ENCODE measurements at regions not wholly inside any gene's neighbourhood (a gene's known extent, or its start where the extent isn't known, plus 50 kb on each side); places are given as distances from the start of the nearest gene placed in this dataset.

DNA sequence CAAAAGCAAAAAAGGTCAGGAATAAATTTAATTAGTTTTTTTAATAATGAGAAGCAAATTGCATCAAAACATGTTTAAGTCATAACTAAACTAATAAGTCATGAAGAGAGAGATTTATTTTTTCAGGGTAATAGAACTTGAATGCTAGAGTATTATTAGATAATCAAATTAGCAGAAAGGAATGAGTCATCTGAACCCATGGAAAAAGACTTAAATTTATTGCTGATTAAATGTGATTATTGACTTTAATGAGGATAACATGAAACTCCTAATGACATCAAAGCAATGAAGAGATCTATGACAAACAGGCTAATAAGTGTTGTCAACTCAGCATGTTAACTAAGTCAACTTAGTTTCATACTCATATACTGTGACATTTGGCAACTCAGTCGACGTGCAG is 264.2 kb downstream of the USP25 start:
- DNase-seq (no peak), ATAC-seq (no peak)
- H3K27me3 Mint-ChIP-seq: no peaks in the 10 kb centered on the region
- H3K27ac Mint-ChIP-seq: no peak overlapping the region
- H3K4me1 Mint-ChIP-seq: no peaks in the 10 kb centered on the region
- H3K4me3 Mint-ChIP-seq: no peak overlapping the region
- no peaks in the 10 kb centered on the region for H3K9me3 Mint-ChIP-seq
- H3K36me3 Mint-ChIP-seq (ENCODE audit: low read depth): no peaks in the 10 kb centered on the region

DNA sequence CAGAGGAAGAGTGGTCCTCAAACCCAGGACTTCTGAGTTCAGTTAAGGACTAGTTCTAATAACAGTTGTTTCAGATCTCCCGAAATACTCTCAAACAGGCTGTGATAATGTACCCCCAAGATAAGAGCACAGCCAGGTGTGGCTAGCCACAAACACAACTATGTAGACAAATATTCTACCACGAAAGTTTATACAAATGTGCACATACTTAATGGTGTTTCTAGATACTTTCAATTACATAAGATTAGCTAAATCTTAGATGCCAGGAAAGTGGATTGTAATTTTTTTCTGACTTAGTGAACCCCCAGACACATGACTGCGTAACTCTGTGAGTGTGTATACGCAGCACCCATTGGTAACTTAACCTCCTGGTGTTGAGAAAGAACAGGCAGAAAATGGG is 270.0 kb downstream of the USP25 start:
- ATAC-seq: no peak
- H3K9me3 Mint-ChIP-seq: no peaks in the 10 kb centered on the region
- DNase-seq: no peak
- no peaks in the 10 kb centered on the region for H3K36me3 Mint-ChIP-seq (ENCODE audit: low read depth)
- no peak overlapping the region for H3K27ac Mint-ChIP-seq
- no peaks in the 10 kb centered on the region for H3K27me3 Mint-ChIP-seq
- no peak overlapping the region for H3K4me3 Mint-ChIP-seq
- no peaks in the 10 kb centered on the region for H3K4me1 Mint-ChIP-seq

DNA sequence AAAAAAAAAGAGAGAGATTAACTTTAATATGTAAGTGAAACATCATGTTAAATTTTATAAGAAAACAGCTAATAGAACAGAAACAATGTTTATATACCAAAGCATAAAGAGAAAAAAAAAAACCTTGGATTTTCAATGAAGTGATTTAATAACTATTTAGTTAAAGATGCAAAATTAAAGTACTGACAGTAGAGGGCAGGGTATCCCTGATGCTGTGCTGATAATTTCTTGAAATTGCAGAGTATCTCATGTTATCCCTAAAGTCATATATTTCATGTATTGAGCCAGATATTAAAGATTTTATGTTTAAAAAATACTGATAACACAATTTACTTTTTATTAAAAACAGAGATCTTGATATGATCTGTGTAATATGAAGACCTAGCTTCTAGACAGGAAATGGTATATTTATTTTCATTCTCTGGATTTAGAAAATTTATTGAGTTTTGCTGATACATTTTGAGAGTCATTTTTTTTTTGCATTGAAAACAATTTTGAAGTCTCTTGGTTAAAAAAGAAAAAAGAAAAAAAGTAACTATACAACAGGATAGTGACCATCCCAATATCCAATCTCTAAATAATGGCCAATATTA is 273.2 kb downstream of the USP25 start:
- Mint-ChIP-seq H3K4me3 (no peak overlapping the region), H3K4me1 (no peaks in the 10 kb centered on the region), H3K9me3 (no peaks in the 10 kb centered on the region), H3K27me3 (no peaks in the 10 kb centered on the region), H3K36me3 (ENCODE audit: low read depth) (no peaks in the 10 kb centered on the region), H3K27ac (no peak overlapping the region)
- DNase-seq: no peak
- ATAC-seq: no peak

DNA sequence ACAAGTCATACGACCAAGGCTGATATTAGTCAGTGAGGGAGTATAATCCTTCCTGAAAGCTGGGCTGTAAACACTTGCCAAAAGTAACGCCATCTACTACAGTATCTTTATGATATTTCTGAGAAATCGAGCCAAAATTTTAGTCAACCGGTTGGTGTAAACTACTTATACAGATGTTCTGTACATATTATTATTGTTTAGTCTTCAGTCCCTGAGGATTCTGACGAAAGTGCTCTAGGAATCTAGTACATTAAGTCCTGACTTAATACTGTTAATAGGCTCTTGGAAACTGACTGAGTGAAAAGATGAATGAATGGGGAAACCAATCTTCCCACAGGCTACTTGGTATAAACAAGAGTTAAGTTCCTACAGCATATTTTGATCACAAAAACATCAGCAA is 274.3 kb downstream of the USP25 start:
- DNase-seq (no peak), ATAC-seq (no peak)
- no peak overlapping the region for H3K4me3 Mint-ChIP-seq
- H3K27ac Mint-ChIP-seq: no peak overlapping the region
- no peaks in the 10 kb centered on the region for H3K27me3 Mint-ChIP-seq
- H3K9me3 Mint-ChIP-seq: no peaks in the 10 kb centered on the region
- no peaks in the 10 kb centered on the region for H3K36me3 Mint-ChIP-seq (ENCODE audit: low read depth)
- no peaks in the 10 kb centered on the region for H3K4me1 Mint-ChIP-seq

DNA sequence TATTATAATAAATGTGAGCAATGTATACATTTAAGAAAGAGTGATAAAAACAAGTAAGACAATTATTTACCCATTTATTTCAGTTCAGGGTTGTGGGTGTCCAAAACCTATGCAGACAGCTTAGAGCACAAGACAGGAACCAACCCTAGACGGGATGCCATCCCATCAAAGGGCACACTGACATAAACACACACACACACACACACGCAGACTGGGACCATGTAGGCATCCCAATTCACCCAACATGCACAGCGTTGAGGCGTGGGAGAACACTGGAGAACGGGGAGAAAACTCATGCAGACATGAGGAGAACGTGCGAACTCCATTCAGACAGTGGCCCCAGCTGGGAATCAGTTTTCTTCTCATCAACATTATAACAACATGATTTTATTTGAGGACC is 274.7 kb downstream of the USP25 start:
- H3K27ac Mint-ChIP-seq: no peak overlapping the region
- no peak overlapping the region for H3K4me3 Mint-ChIP-seq
- no peaks in the 10 kb centered on the region for H3K9me3 Mint-ChIP-seq
- H3K27me3 Mint-ChIP-seq: no peaks in the 10 kb centered on the region
- no peaks in the 10 kb centered on the region for H3K4me1 Mint-ChIP-seq
- H3K36me3 Mint-ChIP-seq (ENCODE audit: low read depth): no peaks in the 10 kb centered on the region
- no peak for DNase-seq
- ATAC-seq: no peak

DNA sequence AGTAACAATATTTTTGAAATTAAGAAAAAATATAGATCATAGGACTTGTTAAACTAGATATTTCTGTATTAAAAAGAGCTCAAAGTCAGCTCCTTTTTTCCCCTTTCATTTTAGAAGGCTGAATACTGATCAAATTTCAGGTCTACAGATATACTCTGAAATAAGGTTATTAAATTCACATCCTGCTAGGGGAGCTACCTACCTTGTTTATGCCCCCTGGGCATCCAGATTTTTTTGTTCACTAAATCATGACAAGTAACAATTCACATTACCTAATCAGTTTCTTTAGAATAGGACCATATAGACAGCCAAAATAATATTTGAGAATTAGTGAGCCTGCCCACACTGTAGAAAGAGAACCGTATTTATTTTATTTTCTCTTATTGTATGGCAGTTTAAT is 276.2 kb downstream of the USP25 start:
- Mint-ChIP-seq H3K4me3 (no peak overlapping the region), H3K4me1 (no peaks in the 10 kb centered on the region), H3K36me3 (ENCODE audit: low read depth) (no peaks in the 10 kb centered on the region), H3K9me3 (no peaks in the 10 kb centered on the region), H3K27me3 (no peaks in the 10 kb centered on the region), H3K27ac (no peak overlapping the region)
- no peak for ATAC-seq
- DNase-seq: no peak

DNA sequence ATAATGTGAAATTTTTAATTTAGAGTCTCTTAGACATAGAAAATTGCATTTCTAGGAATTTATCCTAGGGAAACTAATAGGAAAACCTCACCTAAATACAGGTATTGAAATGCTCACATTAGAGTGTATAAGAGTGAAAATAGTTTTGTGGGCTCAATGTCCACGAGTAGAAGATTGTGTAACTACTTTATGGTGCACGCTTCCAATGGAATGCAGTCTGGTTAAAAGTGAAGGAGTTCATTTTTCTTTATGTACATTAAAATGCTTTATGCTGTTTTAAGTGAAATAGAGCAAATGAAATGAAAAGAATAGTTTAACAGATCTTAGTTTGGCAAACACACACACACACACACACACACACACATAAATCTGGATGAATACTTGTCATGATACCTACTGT is 278.2 kb downstream of the USP25 start:
- DNase-seq (no peak), ATAC-seq (no peak)
- Mint-ChIP-seq H3K27me3 (no peaks in the 10 kb centered on the region), H3K4me1 (no peaks in the 10 kb centered on the region), H3K4me3 (no peak overlapping the region), H3K9me3 (no peaks in the 10 kb centered on the region), H3K36me3 (ENCODE audit: low read depth) (no peaks in the 10 kb centered on the region), H3K27ac (no peak overlapping the region)

DNA sequence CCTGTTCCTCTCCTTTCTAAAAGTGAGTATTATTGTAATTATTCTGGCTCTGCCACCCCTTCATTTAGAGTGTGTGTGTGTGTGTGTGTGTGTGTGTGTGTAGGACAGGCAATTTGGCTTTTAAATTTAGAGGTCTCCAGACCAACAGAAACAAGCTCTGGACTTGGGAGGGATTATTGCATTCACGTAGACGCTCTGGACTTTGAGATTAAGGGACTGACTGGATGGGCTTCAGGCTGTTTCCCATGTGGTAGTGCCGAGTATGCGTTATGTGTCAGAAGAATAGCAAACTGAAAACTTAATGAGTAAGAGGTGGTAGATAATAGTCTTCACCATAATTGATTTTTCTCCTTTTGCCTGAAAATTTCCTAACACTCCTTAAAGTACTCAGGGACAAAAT is 281.9 kb downstream of the USP25 start:
- no peaks in the 10 kb centered on the region for H3K9me3 Mint-ChIP-seq
- H3K27me3 Mint-ChIP-seq: no peaks in the 10 kb centered on the region
- DNase-seq: no peak
- no peak overlapping the region for H3K4me3 Mint-ChIP-seq
- no peak for ATAC-seq
- H3K27ac Mint-ChIP-seq: no peak overlapping the region
- no peaks in the 10 kb centered on the region for H3K36me3 Mint-ChIP-seq (ENCODE audit: low read depth)
- H3K4me1 Mint-ChIP-seq: no peaks in the 10 kb centered on the region

DNA sequence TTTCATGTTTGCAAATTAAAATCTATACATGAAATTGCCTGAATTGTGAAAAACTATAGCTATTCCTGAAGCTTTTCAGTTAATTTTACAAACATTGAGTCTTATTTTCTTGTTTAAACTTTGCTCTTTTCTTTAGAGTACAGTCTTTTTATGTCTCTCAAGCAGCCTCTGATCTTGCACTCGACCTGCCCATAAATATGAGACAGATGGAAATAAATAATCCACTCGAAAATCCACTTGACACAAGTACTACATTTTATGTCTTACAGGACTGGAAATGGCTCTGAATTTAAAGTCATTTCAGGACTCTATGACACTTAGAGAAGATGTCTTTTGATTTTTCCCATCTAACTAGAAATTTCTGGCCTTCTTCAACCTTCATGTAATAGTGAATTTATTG is 283.8 kb downstream of the USP25 start:
- no peak overlapping the region for H3K4me3 Mint-ChIP-seq
- DNase-seq (no peak), ATAC-seq (no peak)
- H3K4me1 Mint-ChIP-seq: no peaks in the 10 kb centered on the region
- H3K9me3 Mint-ChIP-seq: no peaks in the 10 kb centered on the region
- H3K27ac Mint-ChIP-seq: no peak overlapping the region
- H3K27me3 Mint-ChIP-seq: no peaks in the 10 kb centered on the region
- no peaks in the 10 kb centered on the region for H3K36me3 Mint-ChIP-seq (ENCODE audit: low read depth)

DNA sequence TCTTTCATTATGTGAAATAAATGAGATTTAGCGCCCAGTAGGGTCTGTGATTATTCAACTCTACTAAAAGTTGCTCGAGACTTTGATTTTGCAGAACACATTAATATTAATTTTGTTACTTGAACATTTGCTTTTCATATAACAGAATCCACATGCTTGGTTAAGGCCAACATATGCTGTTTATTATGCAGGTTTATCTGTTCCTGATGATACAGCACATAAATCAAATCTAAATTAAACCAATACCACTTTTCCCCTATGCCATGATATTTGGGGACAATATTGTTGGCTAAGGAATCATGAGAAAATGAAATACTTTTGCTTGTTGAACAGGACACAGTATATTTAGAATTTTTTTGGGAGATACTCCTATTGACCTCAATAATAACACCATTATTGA is 291.1 kb downstream of the USP25 start:
- no peaks in the 10 kb centered on the region for H3K36me3 Mint-ChIP-seq (ENCODE audit: low read depth)
- no peak for DNase-seq
- H3K27me3 Mint-ChIP-seq: no peaks in the 10 kb centered on the region
- H3K4me3 Mint-ChIP-seq: no peak overlapping the region
- no peaks in the 10 kb centered on the region for H3K4me1 Mint-ChIP-seq
- H3K27ac Mint-ChIP-seq: no peak overlapping the region
- ATAC-seq: no peak
- no peaks in the 10 kb centered on the region for H3K9me3 Mint-ChIP-seq

DNA sequence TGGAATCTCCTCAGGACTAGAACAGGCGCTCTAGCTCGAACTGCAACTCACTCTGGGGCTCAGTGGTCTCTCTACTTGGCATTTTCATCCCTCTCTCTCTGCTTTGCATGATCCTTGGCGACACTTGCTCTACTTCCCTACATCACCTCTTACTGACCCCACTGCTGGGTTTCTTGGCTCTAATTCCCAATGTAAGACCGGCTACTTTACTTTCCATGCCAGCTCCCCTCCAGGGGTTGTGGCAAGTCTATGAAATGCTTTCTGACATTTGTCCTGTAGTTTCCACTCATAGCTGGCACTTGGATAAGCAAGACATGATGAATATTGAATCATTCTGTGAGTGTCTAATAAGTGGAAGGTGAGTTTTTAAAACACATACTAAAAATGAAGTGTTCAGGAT is 292.3 kb downstream of the USP25 start:
- DNase-seq (no peak), ATAC-seq (no peak)
- H3K36me3 Mint-ChIP-seq (ENCODE audit: low read depth): no peaks in the 10 kb centered on the region
- no peak overlapping the region for H3K4me3 Mint-ChIP-seq
- H3K27ac Mint-ChIP-seq: no peak overlapping the region
- H3K4me1 Mint-ChIP-seq: no peaks in the 10 kb centered on the region
- peaks cover 2% of the 10 kb centered on the region for H3K27me3 Mint-ChIP-seq
- H3K9me3 Mint-ChIP-seq: no peaks in the 10 kb centered on the region

DNA sequence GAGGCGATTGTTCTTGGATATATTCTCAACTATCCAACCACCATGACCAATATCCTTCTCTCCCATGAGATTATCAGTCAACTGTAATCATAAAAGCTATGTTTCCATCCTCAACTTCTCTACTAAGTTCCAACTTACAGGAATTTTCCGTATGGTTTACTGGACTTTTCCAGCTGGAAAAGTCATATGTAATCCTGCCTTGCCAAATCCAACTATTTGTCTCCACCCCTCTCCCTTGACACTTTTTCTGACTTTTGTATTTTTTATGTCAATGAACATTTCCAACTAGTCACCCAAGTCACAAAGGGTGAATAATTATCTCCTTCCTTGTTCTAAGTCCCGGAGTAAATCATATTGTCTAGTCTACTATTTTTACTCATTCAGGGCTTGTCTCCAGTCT is 293.1 kb downstream of the USP25 start:
- Mint-ChIP-seq H3K27me3 (peaks cover 2% of the 10 kb centered on the region), H3K27ac (no peak overlapping the region), H3K36me3 (ENCODE audit: low read depth) (no peaks in the 10 kb centered on the region), H3K9me3 (no peaks in the 10 kb centered on the region), H3K4me1 (no peaks in the 10 kb centered on the region), H3K4me3 (no peak overlapping the region)
- DNase-seq (no peak), ATAC-seq (no peak)

DNA sequence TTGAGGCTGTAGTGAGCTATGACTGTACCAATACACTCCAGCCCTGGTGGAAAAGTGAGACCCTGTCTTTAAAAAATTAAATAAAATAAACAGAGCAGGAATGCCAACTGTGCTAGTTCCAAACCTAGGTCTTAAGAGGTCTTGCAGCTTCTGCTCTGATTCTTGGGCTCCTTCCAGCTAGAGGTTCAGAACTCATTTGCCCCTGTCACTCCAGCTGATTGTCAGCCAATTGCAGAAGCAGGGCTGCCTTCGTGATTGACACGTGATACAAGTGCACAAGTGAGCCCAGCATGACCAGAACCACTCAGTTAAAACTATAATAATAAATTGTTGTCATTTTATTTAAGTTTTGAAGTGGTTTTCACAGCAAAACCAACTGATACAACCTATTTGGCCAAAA is 298.4 kb downstream of the USP25 start:
- DNase-seq (no peak), ATAC-seq (no peak)
- H3K36me3 Mint-ChIP-seq (ENCODE audit: low read depth): no peaks in the 10 kb centered on the region
- no peaks in the 10 kb centered on the region for H3K4me1 Mint-ChIP-seq
- H3K27me3 Mint-ChIP-seq: peaks cover 2% of the 10 kb centered on the region
- H3K9me3 Mint-ChIP-seq: no peaks in the 10 kb centered on the region
- no peak overlapping the region for H3K4me3 Mint-ChIP-seq
- no peak overlapping the region for H3K27ac Mint-ChIP-seq

DNA sequence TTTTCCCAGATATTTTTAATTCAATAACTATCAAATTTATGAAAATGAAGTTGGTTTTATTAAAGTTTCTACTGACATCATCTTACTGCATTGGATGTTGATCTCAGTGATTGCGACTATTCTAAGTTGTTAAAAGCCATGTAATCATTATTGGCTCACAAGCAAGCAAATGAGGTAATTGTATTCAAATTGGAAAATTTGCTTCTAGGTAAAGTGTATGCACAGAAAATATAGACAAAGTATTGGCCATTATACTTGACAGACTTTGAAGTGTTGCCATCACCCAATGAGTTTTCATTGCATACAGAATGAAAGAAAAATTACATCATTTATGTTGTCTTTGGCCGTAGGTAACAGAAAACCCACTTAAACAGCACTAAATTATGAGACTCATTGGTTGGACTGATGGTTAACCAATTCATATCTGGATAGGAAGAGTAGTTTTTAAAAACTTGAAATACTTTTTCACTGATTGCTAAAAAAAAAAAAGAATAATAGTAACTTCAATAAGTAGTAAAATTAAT is 299.2 kb downstream of the USP25 start:
- Mint-ChIP-seq H3K36me3 (ENCODE audit: low read depth) (no peaks in the 10 kb centered on the region), H3K4me3 (no peak overlapping the region), H3K9me3 (no peaks in the 10 kb centered on the region), H3K4me1 (no peaks in the 10 kb centered on the region), H3K27me3 (peaks cover 2% of the 10 kb centered on the region), H3K27ac (no peak overlapping the region)
- ATAC-seq (no peak), DNase-seq (no peak)

DNA sequence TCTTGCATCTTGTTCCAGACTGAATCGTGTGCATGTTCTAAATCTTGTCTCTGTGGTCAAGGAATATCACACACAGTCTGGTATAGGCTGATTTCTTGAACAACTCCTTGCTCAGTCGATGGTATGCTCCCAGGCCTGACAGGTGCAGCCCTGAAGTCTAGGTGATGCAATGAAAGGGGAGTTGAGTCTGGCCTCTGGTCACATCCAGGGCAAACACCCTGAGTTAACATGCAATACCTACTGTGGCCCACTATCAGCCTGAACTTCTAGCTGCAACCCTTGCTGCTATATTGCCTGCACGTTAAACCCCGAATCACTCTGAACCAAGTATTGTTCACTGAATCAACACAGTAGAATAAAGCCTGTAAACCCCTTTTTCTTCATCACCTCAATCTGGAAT is 303.4 kb downstream of the USP25 start:
- no peak for DNase-seq
- no peaks in the 10 kb centered on the region for H3K4me1 Mint-ChIP-seq
- H3K4me3 Mint-ChIP-seq: no peak overlapping the region
- no peak overlapping the region for H3K27ac Mint-ChIP-seq
- ATAC-seq: no peak
- H3K36me3 Mint-ChIP-seq (ENCODE audit: low read depth): no peaks in the 10 kb centered on the region
- no peaks in the 10 kb centered on the region for H3K27me3 Mint-ChIP-seq
- no peaks in the 10 kb centered on the region for H3K9me3 Mint-ChIP-seq

All from activated naive CD8-positive, alpha-beta T cell treated with anti-CD3 and anti-CD28 coated beads, Interleukin-2, amount 50 U/mL, for 24 hours (primary cell).